CD4-positive, alpha-beta T cell (primary cell): ENCODE measurements at regions not wholly inside any gene's neighbourhood (a gene's known extent, or its start where the extent isn't known, plus 50 kb on each side); places are given as distances from the start of the nearest gene placed in this dataset.

Experiments used
- ATAC-seq: fragments of 200-7000 bp; cut with Tn5 transposase; one replicate; pipeline ENCODE4 v1.10.0; 2022; ENCODE audit warnings: mild to moderate bottlenecking; ENCODE audit not compliant: poor library complexity
- CTCF ChIA-PET: fragments of 350-600 bp; sonication (Branson Sonifier 250); formaldehyde crosslinking; loops from one replicate; lab custom pipeline; 2021; ENCODE audit warnings: antibody characterized with exemption, inconsistent platforms; lab: Charles Lee
- POLR2A ChIA-PET: fragments of 350-600 bp; sonication (Branson Sonifier 250); formaldehyde crosslinking; loops from one replicate; lab custom pipeline; 2021; ENCODE audit warnings: antibody characterized with exemption, inconsistent platforms; lab: Charles Lee
- DNase-seq, 14 experiments: peaks; one replicate each; pipeline ENCODE4 v3.0.0-alpha.2; 2013 to 2020; ENCODE audit warnings: mixed read lengths in 2 of 14
- H3K27ac ChIP-seq, 2 donors: one replicate each; pipeline versions ENCODE4 v1.5.1 to v1.7.0; 2013; ENCODE audit warnings: low read length in 2 of 2, low read depth in 1 of 2, mild to moderate bottlenecking in 1 of 2
- H3K27me3 ChIP-seq, 2 experiments: 1 replicate in 1 of 2; 2 replicates in 1 of 2; pipeline versions ENCODE4 v1.6.1 to v1.7.0; 2013; ENCODE audit warnings: low read length in 2 of 2, control low read depth in 1 of 2, mild to moderate bottlenecking in 1 of 2, moderate library complexity in 1 of 2; ENCODE audit not compliant: insufficient read depth in 2 of 2, control insufficient read depth in 1 of 2
- H3K36me3 ChIP-seq: one replicate; pipeline ENCODE4 v1.6.1; 2013; ENCODE audit warnings: low read length, control low read depth; ENCODE audit not compliant: insufficient read depth
- H3K4me1 ChIP-seq: one replicate; pipeline ENCODE4 v1.6.1; 2013; ENCODE audit warnings: low read length, control low read depth; ENCODE audit not compliant: insufficient read depth
- H3K4me3 ChIP-seq: one replicate; pipeline ENCODE4 v1.5.1; 2013; ENCODE audit warnings: mild to moderate bottlenecking, low read length, moderate library complexity
- H3K9me3 ChIP-seq, 2 experiments: 1 replicate in 1 of 2; 2 replicates in 1 of 2; pipeline versions ENCODE4 v1.6.1 to v1.7.0; 2013; ENCODE audit warnings: low read length in 2 of 2, mild to moderate bottlenecking in 2 of 2, control low read depth in 1 of 2, moderate library complexity in 1 of 2; ENCODE audit not compliant: control insufficient read depth in 1 of 2, insufficient read depth in 1 of 2
- H3K27ac Mint-ChIP-seq: one replicate; pipeline ENCODE4 v1.8.0; 2020; ENCODE audit warnings: mixed read lengths
- H3K27me3 Mint-ChIP-seq: one replicate; pipeline ENCODE4 v1.8.0; 2021; ENCODE audit warnings: mixed read lengths
- H3K36me3 Mint-ChIP-seq: one replicate; pipeline ENCODE4 v1.8.0; 2021; ENCODE audit warnings: low read depth, mixed read lengths
- H3K4me1 Mint-ChIP-seq: one replicate; pipeline ENCODE4 v1.8.0; 2021; ENCODE audit warnings: low read depth, mixed read lengths
- H3K4me3 Mint-ChIP-seq: one replicate; pipeline ENCODE4 v1.8.0; 2020; ENCODE audit warnings: mild to moderate bottlenecking, mixed read lengths
- H3K9me3 Mint-ChIP-seq: one replicate; pipeline ENCODE4 v1.8.0; 2020; ENCODE audit warnings: mixed read lengths
- intact Hi-C, 2 experiments: fragments of 100-400 bp; cut with DNase I in 1 of 2; cut with micrococcal nuclease in 1 of 2; formaldehyde crosslinking; loops; one replicate each; pipeline versions ENCODE4 v1.15.1 to v1.9.0; 2023 to 2025; cut with DNase I, micrococcal nuclease
- TF ChIP-seq, protein P1 (sequence below): fragments of 200-600 bp; IDR thresholded peaks from one replicate; pipeline ENCODE4 v1.8.0; 2022; ENCODE audit warnings: antibody characterized with exemption, mild to moderate bottlenecking

DNA sequence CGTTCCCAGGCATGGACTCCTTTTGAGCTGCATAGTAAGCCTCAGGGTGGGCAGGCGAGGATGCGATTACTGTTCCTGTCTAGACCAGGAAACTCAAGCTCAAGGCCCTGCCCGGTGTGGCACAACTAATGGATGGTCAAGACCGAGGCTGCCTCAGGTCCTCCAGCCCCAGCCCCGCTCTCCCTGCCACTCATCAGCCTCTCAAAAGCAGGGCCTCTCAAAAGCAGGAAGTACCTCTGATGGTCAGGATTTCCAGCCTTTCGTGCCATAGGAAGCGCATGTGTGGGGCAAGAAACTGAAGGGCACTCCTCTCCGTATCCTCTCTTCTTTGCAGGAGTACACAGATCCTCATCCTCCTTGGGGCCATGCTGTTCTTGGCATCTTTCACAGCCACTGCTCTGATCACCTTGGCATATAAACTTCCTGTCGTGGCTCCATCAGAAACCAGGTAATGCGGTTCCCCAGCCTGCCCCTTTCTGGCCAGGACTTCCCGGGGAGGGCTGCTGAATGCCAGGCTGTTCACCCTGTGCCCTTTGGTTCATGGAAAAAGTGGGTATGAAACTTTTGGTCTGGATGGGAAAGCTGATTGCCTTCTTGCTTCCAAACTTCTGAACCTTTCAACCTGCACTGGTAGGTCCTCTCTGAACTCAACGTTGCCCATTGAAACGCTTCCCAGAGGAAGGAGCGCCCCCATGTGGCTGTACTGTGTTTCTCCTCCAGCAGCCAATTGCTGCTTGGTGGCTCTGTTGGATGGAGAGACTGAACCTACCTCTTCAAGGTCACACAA lies 82.8 kb upstream of the SEC11C start:
- no peaks in the 10 kb centered on the region for H3K36me3 Mint-ChIP-seq
- H3K4me1 Mint-ChIP-seq: no peaks in the 10 kb centered on the region
- H3K27ac ChIP-seq: no peak overlapping the region
- no peaks in the 10 kb centered on the region for H3K36me3 ChIP-seq
- peaks cover 34% of the 10 kb centered on the region for H3K27me3 Mint-ChIP-seq
- no peak overlapping the region for H3K27ac Mint-ChIP-seq
- no peak overlapping the region for H3K4me3 Mint-ChIP-seq
- peaks cover 3 to 4% of the 10 kb centered on the region in 2 experiments for H3K27me3 ChIP-seq
- ATAC-seq: no peak
- H3K4me1 ChIP-seq: no peaks in the 10 kb centered on the region
- intact Hi-C loops: loop anchor here (1.0 kb wide), 1 partner anchor 276 kb away; no protein-coding TSS in a partner anchor
- peak in 12 of 14 experiments; percentile 8 to 67 (median 33) for DNase-seq
- CTCF ChIA-PET: no interaction called here
- H3K4me3 ChIP-seq: no peak overlapping the region
- no peaks in the 10 kb centered on the region for H3K9me3 Mint-ChIP-seq
- TF ChIP-seq, protein P1, sequence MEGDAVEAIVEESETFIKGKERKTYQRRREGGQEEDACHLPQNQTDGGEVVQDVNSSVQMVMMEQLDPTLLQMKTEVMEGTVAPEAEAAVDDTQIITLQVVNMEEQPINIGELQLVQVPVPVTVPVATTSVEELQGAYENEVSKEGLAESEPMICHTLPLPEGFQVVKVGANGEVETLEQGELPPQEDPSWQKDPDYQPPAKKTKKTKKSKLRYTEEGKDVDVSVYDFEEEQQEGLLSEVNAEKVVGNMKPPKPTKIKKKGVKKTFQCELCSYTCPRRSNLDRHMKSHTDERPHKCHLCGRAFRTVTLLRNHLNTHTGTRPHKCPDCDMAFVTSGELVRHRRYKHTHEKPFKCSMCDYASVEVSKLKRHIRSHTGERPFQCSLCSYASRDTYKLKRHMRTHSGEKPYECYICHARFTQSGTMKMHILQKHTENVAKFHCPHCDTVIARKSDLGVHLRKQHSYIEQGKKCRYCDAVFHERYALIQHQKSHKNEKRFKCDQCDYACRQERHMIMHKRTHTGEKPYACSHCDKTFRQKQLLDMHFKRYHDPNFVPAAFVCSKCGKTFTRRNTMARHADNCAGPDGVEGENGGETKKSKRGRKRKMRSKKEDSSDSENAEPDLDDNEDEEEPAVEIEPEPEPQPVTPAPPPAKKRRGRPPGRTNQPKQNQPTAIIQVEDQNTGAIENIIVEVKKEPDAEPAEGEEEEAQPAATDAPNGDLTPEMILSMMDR: peak; percentile 45
- no peaks in the 10 kb centered on the region for H3K9me3 ChIP-seq
- POLR2A ChIA-PET: no interaction called here

DNA sequence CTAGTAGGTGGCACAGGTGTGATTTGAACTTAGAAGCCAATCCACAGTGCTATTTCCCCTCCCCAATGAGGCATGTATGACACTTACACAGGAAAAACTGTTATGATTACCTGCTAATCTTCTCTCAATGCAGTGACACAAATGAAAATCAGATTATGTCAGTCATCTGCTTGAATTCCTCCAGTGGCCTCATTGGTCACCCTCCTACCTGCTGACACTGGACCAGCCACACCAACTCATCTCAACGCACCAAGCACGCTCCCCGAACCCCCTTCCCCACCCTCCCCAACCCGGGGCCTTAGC lies 82.2 kb upstream of the SEC11C start:
- no peaks in the 10 kb centered on the region for H3K36me3 ChIP-seq
- Mint-ChIP-seq H3K4me3 (no peak overlapping the region), H3K36me3 (no peaks in the 10 kb centered on the region), H3K9me3 (no peaks in the 10 kb centered on the region), H3K27ac (no peak overlapping the region), H3K4me1 (no peaks in the 10 kb centered on the region), H3K27me3 (peaks cover 39% of the 10 kb centered on the region)
- H3K4me1 ChIP-seq: no peaks in the 10 kb centered on the region
- CTCF ChIA-PET: no interaction called here
- ATAC-seq (no peak), DNase-seq (no peak)
- peaks cover 3 to 9% of the 10 kb centered on the region in 2 experiments for H3K27me3 ChIP-seq
- no peaks in the 10 kb centered on the region for H3K9me3 ChIP-seq
- H3K4me3 ChIP-seq: no peak overlapping the region
- TF ChIP-seq, protein P1: peak; percentile 6
- POLR2A ChIA-PET: no interaction called here
- intact Hi-C loops: loop anchor here (1.0 kb wide), 1 partner anchor 276 kb away; no protein-coding TSS in a partner anchor
- H3K27ac ChIP-seq: no peak overlapping the region

DNA sequence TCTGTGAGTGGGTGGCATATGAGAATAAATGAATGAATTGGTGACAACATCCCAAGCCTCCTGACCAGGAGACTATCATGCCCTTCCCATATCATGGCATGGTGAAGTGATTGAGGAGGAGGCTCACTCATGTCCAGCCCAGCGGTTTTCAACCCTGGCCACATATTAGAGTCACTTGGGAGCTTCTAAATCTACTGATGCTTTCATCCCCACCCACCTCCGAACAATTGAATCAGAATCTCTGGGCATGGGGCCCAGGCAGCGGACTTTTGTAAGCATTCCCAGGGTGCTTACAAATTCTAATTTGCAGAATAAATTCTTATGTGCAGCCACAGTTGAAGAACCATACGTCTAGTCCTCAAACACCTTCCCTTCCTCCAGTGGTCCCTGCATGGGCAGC lies 81.7 kb upstream of the SEC11C start:
- CTCF ChIA-PET: no interaction called here
- POLR2A ChIA-PET: no interaction called here
- H3K4me3 Mint-ChIP-seq: no peak overlapping the region
- H3K27ac Mint-ChIP-seq: no peak overlapping the region
- H3K36me3 Mint-ChIP-seq: no peaks in the 10 kb centered on the region
- TF ChIP-seq, protein P1: no peak
- H3K4me1 Mint-ChIP-seq: no peaks in the 10 kb centered on the region
- intact Hi-C loops: loop anchor here (1.0 kb wide), 1 partner anchor 277 kb away; no protein-coding TSS in a partner anchor
- H3K27me3 Mint-ChIP-seq: peaks cover 40% of the 10 kb centered on the region
- Histone ChIP-seq H3K27ac (no peak overlapping the region), H3K27me3 (peaks cover 3 to 9% of the 10 kb centered on the region in 2 experiments), H3K9me3 (no peaks in the 10 kb centered on the region), H3K4me1 (no peaks in the 10 kb centered on the region), H3K4me3 (no peak overlapping the region), H3K36me3 (no peaks in the 10 kb centered on the region)
- DNase-seq (no peak), ATAC-seq (no peak)
- no peaks in the 10 kb centered on the region for H3K9me3 Mint-ChIP-seq
